GM23338 (cell line): ENCODE measurements at regions not wholly inside any gene's neighbourhood (a gene's known extent, or its start where the extent isn't known, plus 50 kb on each side); places are given as distances from the start of the nearest gene placed in this dataset.

Experiments
- ATAC-seq: fragments of 200-7000 bp; cut with Tn5 transposase; 3 replicates; pipeline ENCODE4 v1.9.1; 2020
- DNase-seq: peaks from one replicate; pipeline ENCODE4 v3.0.0-alpha.2; 2015; ENCODE audit warnings: low spot score
- H2AFZ ChIP-seq: fragments of 200-600 bp; sonication (generic); 2 replicates; pipeline ENCODE4 v1.8.0; 2016; ENCODE audit warnings: antibody characterized with exemption, mild to moderate bottlenecking, moderate library complexity
- H3F3A ChIP-seq: fragments of 200-600 bp; sonication (generic); replicated peaks from 2 replicates; pipeline ENCODE4 v1.8.0; 2017; ENCODE audit warnings: antibody characterized with exemption, mixed run types, low read depth
- H3K27ac ChIP-seq: fragments of 200-600 bp; sonication (generic); 2 replicates; pipeline ENCODE4 v1.6.1; 2016; ENCODE audit warnings: low read depth
- H3K27me3 ChIP-seq: fragments of 200-600 bp; sonication (generic); 2 replicates; pipeline ENCODE4 v1.8.0; 2016; ENCODE audit warnings: mild to moderate bottlenecking, mixed run types, moderate library complexity; ENCODE audit not compliant: insufficient read depth
- H3K36me3 ChIP-seq: fragments of 200-600 bp; sonication (generic); 2 replicates; pipeline ENCODE4 v1.8.0; 2016; ENCODE audit warnings: mild to moderate bottlenecking; ENCODE audit not compliant: insufficient read depth
- H3K4me1 ChIP-seq: fragments of 200-600 bp; sonication (generic); 2 replicates; pipeline ENCODE4 v1.8.0; 2016; ENCODE audit warnings: mild to moderate bottlenecking, moderate library complexity; ENCODE audit not compliant: insufficient read depth
- H3K4me2 ChIP-seq: fragments of 200-600 bp; sonication (generic); 2 replicates; pipeline ENCODE4 v1.7.1; 2017; ENCODE audit warnings: mixed run types
- H3K4me3 ChIP-seq: fragments of 200-600 bp; sonication (generic); 2 replicates; pipeline ENCODE4 v1.6.1; 2016; ENCODE audit warnings: mixed run types
- H3K79me2 ChIP-seq: fragments of 200-600 bp; sonication (generic); replicated peaks from 2 replicates; pipeline ENCODE4 v1.8.0; 2017; ENCODE audit warnings: mild to moderate bottlenecking; ENCODE audit not compliant: insufficient read depth
- H3K9me2 ChIP-seq: fragments of 200-600 bp; sonication (generic); 2 replicates; pipeline ENCODE4 v1.8.0; 2017; ENCODE audit not compliant: insufficient read depth
- H4K20me1 ChIP-seq: fragments of 200-600 bp; sonication (generic); replicated peaks from 2 replicates; pipeline ENCODE4 v1.8.0; 2017; ENCODE audit warnings: mild to moderate bottlenecking; ENCODE audit not compliant: insufficient read depth
- H3K27ac Mint-ChIP-seq: 2 replicates; pipeline ENCODE4 v1.8.0; 2020; ENCODE audit warnings: inconsistent platforms, mild to moderate bottlenecking, moderate library complexity, mixed read lengths
- H3K27me3 Mint-ChIP-seq: 3 replicates; pipeline ENCODE4 v1.8.0; 2022; ENCODE audit warnings: low read depth, mild to moderate bottlenecking, moderate library complexity, mixed read lengths, inconsistent platforms; ENCODE audit not compliant: insufficient read depth, poor library complexity
- H3K36me3 Mint-ChIP-seq: 3 replicates; pipeline ENCODE4 v1.8.0; 2021; ENCODE audit warnings: low read depth, mild to moderate bottlenecking, inconsistent platforms, moderate library complexity, mixed read lengths
- H3K4me1 Mint-ChIP-seq: 3 replicates; pipeline ENCODE4 v1.8.0; 2020; ENCODE audit warnings: mild to moderate bottlenecking, inconsistent platforms, mixed read lengths
- H3K4me3 Mint-ChIP-seq: 3 replicates; pipeline ENCODE4 v1.8.0; 2021; ENCODE audit warnings: moderate library complexity, mild to moderate bottlenecking, inconsistent platforms, mixed read lengths
- H3K9me3 Mint-ChIP-seq: 3 replicates; pipeline ENCODE4 v1.8.0; 2020; ENCODE audit warnings: moderate library complexity, mild to moderate bottlenecking, inconsistent platforms, mixed read lengths
- CREB1 ChIP-seq: fragments of 250-450 bp; sonication (Bioruptor Pico); IDR thresholded peaks from 2 replicates; pipeline ENCODE4 v1.5.0; 2020; ENCODE audit warnings: low read depth, mild to moderate bottlenecking, moderate library complexity
- EZH2 ChIP-seq: fragments of 200-600 bp; sonication (generic); IDR thresholded peaks from one replicate; pipeline ENCODE4 v1.8.0; 2017; ENCODE audit warnings: antibody characterized with exemption, mild to moderate bottlenecking, low read depth; ENCODE audit not compliant: unreplicated experiment
- EZH2phosphoT487 ChIP-seq: fragments of 200-600 bp; sonication (generic); IDR thresholded peaks from one replicate; pipeline ENCODE4 v1.8.1; 2018; ENCODE audit warnings: antibody characterized with exemption; ENCODE audit not compliant: unreplicated experiment
- JUNB ChIP-seq: IDR thresholded peaks from one replicate; pipeline ENCODE4 v1.6.1; 2016; ENCODE audit warnings: antibody characterized with exemption; ENCODE audit not compliant: unreplicated experiment
- NANOG ChIP-seq: IDR thresholded peaks from 2 replicates; pipeline ENCODE4 v1.6.1; 2016; ENCODE audit warnings: antibody characterized with exemption, borderline replicate concordance
- POLR2AphosphoS5 ChIP-seq: IDR thresholded peaks from 2 replicates; pipeline ENCODE4 v1.6.1; 2016; ENCODE audit warnings: antibody characterized with exemption, low read depth
- STAT1 ChIP-seq: IDR thresholded peaks from one replicate; pipeline ENCODE4 v1.6.1; 2016; ENCODE audit warnings: antibody characterized with exemption; ENCODE audit not compliant: unreplicated experiment
- ZNF114 ChIP-seq: fragments of 250-450 bp; sonication (Bioruptor Pico); IDR thresholded peaks from 2 replicates; pipeline ENCODE4 v1.5.0; 2020; ENCODE audit warnings: mild to moderate bottlenecking, moderate library complexity
- ZNF331 ChIP-seq: fragments of 250-450 bp; sonication (Bioruptor Pico); IDR thresholded peaks from 2 replicates; pipeline ENCODE4 v1.5.0; 2020; ENCODE audit warnings: low read depth, mild to moderate bottlenecking, moderate library complexity
- TF ChIP-seq, protein P1 (sequence below), 2 experiments: fragments of 200-600 bp in 1 of 2; sonication (generic) in 1 of 2; conservative IDR thresholded peaks; 2 replicates each; pipeline versions ENCODE4 v1.5.1 to v1.6.1; 2016 to 2017; ENCODE audit warnings: antibody characterized with exemption in 2 of 2, low read depth in 2 of 2, mild to moderate bottlenecking in 2 of 2, moderate library complexity in 1 of 2
- TF ChIP-seq, protein P2 (sequence below): IDR thresholded peaks from one replicate; pipeline ENCODE4 v1.6.1; 2018; ENCODE audit warnings: antibody characterized with exemption; ENCODE audit not compliant: unreplicated experiment
- TF ChIP-seq, protein P3 (sequence below): fragments of 250-450 bp; sonication (Bioruptor Pico); IDR thresholded peaks from 2 replicates; pipeline ENCODE4 v1.5.0; 2020; ENCODE audit warnings: mild to moderate bottlenecking, moderate library complexity
- TF ChIP-seq, protein P4 (sequence below): IDR thresholded peaks from 2 replicates; pipeline ENCODE4 v1.6.1; 2016; ENCODE audit warnings: antibody characterized with exemption

DNA sequence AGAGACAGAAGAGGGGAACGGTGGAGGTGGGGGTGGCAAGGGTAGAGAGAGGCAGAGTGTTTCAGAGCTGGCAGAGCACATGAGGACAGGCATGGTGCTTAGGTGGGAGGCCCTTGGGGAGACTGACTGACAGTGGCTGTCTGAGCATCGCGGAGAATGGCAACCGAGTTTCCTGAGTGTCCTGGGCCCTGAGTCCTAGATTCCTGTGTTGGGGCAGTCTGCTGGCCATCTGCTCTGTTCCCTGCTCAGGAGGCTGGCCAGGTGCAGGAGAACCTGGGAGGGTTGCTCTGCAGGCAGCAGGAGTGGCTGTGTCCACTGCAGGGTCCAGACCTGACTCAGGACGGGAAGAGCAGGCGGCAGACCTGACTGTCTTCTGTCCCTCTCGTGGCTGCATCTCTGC is 248.9 kb downstream of the LRFN2 start:
- Mint-ChIP-seq H3K4me3 (no peak overlapping the region), H3K4me1 (peaks cover 46% of the 10 kb centered on the region), H3K27me3 (peaks cover 9% of the 10 kb centered on the region), H3K36me3 (no peaks in the 10 kb centered on the region; the same call in 2 of the 3 replicates), H3K9me3 (no peaks in the 10 kb centered on the region), H3K27ac (no peak overlapping the region)
- Histone ChIP-seq H3K36me3 (no peaks in the 10 kb centered on the region), H3K9me2 (0 out of 2 replicates have a peak, but pooled peaks cover 4% of the 10 kb centered on the region), H3K4me3 (no peak overlapping the region), H3K27ac (no peak overlapping the region), H3K27me3 (no peaks in the 10 kb centered on the region), H3F3A (no peaks in the 10 kb centered on the region), H3K4me2 (no peak overlapping the region), H2AFZ (no peak overlapping the region), H3K79me2 (no peaks in the 10 kb centered on the region), H3K4me1 (peaks cover 25% of the 10 kb centered on the region), H4K20me1 (no peaks in the 10 kb centered on the region)
- no peak for ATAC-seq
- no peak for DNase-seq
- TF ChIP-seq, protein P1, sequence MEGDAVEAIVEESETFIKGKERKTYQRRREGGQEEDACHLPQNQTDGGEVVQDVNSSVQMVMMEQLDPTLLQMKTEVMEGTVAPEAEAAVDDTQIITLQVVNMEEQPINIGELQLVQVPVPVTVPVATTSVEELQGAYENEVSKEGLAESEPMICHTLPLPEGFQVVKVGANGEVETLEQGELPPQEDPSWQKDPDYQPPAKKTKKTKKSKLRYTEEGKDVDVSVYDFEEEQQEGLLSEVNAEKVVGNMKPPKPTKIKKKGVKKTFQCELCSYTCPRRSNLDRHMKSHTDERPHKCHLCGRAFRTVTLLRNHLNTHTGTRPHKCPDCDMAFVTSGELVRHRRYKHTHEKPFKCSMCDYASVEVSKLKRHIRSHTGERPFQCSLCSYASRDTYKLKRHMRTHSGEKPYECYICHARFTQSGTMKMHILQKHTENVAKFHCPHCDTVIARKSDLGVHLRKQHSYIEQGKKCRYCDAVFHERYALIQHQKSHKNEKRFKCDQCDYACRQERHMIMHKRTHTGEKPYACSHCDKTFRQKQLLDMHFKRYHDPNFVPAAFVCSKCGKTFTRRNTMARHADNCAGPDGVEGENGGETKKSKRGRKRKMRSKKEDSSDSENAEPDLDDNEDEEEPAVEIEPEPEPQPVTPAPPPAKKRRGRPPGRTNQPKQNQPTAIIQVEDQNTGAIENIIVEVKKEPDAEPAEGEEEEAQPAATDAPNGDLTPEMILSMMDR (conservative IDR thresholded peaks at IDR 0.05; ENCODE audit: low read depth in 2 of 2) = no peak
- TF ChIP-seq EZH2 (no peak), ZNF331 (CRISPR knock-in tag) (no peak), STAT1 (no peak), NANOG (no peak), EZH2phosphoT487 (no peak), JUNB (no peak), POLR2AphosphoS5 (no peak), ZNF114 (CRISPR knock-in tag) (no peak), CREB1 (no peak)
- TF ChIP-seq, protein P2, sequence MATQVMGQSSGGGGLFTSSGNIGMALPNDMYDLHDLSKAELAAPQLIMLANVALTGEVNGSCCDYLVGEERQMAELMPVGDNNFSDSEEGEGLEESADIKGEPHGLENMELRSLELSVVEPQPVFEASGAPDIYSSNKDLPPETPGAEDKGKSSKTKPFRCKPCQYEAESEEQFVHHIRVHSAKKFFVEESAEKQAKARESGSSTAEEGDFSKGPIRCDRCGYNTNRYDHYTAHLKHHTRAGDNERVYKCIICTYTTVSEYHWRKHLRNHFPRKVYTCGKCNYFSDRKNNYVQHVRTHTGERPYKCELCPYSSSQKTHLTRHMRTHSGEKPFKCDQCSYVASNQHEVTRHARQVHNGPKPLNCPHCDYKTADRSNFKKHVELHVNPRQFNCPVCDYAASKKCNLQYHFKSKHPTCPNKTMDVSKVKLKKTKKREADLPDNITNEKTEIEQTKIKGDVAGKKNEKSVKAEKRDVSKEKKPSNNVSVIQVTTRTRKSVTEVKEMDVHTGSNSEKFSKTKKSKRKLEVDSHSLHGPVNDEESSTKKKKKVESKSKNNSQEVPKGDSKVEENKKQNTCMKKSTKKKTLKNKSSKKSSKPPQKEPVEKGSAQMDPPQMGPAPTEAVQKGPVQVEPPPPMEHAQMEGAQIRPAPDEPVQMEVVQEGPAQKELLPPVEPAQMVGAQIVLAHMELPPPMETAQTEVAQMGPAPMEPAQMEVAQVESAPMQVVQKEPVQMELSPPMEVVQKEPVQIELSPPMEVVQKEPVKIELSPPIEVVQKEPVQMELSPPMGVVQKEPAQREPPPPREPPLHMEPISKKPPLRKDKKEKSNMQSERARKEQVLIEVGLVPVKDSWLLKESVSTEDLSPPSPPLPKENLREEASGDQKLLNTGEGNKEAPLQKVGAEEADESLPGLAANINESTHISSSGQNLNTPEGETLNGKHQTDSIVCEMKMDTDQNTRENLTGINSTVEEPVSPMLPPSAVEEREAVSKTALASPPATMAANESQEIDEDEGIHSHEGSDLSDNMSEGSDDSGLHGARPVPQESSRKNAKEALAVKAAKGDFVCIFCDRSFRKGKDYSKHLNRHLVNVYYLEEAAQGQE = no peak
- TF ChIP-seq, protein P3, sequence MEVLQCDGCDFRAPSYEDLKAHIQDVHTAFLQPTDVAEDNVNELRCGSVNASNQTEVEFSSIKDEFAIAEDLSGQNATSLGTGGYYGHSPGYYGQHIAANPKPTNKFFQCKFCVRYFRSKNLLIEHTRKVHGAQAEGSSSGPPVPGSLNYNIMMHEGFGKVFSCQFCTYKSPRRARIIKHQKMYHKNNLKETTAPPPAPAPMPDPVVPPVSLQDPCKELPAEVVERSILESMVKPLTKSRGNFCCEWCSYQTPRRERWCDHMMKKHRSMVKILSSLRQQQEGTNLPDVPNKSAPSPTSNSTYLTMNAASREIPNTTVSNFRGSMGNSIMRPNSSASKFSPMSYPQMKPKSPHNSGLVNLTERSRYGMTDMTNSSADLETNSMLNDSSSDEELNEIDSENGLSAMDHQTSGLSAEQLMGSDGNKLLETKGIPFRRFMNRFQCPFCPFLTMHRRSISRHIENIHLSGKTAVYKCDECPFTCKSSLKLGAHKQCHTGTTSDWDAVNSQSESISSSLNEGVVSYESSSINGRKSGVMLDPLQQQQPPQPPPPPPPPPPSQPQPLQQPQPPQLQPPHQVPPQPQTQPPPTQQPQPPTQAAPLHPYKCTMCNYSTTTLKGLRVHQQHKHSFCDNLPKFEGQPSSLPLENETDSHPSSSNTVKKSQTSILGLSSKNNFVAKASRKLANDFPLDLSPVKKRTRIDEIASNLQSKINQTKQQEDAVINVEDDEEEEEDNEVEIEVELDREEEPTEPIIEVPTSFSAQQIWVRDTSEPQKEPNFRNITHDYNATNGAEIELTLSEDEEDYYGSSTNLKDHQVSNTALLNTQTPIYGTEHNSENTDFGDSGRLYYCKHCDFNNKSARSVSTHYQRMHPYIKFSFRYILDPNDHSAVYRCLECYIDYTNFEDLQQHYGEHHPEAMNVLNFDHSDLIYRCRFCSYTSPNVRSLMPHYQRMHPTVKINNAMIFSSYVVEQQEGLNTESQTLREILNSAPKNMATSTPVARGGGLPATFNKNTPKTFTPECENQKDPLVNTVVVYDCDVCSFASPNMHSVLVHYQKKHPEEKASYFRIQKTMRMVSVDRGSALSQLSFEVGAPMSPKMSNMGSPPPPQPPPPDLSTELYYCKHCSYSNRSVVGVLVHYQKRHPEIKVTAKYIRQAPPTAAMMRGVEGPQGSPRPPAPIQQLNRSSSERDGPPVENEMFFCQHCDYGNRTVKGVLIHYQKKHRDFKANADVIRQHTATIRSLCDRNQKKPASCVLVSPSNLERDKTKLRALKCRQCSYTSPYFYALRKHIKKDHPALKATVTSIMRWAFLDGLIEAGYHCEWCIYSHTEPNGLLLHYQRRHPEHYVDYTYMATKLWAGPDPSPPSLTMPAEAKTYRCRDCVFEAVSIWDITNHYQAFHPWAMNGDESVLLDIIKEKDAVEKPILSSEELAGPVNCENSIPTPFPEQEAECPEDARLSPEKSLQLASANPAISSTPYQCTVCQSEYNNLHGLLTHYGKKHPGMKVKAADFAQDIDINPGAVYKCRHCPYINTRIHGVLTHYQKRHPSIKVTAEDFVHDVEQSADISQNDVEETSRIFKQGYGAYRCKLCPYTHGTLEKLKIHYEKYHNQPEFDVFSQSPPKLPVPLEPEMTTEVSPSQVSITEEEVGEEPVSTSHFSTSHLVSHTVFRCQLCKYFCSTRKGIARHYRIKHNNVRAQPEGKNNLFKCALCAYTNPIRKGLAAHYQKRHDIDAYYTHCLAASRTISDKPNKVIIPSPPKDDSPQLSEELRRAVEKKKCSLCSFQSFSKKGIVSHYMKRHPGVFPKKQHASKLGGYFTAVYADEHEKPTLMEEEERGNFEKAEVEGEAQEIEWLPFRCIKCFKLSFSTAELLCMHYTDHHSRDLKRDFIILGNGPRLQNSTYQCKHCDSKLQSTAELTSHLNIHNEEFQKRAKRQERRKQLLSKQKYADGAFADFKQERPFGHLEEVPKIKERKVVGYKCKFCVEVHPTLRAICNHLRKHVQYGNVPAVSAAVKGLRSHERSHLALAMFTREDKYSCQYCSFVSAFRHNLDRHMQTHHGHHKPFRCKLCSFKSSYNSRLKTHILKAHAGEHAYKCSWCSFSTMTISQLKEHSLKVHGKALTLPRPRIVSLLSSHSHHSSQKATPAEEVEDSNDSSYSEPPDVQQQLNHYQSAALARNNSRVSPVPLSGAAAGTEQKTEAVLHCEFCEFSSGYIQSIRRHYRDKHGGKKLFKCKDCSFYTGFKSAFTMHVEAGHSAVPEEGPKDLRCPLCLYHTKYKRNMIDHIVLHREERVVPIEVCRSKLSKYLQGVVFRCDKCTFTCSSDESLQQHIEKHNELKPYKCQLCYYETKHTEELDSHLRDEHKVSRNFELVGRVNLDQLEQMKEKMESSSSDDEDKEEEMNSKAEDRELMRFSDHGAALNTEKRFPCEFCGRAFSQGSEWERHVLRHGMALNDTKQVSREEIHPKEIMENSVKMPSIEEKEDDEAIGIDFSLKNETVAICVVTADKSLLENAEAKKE (CRISPR knock-in tag) = no peak
- TF ChIP-seq, protein P4, sequence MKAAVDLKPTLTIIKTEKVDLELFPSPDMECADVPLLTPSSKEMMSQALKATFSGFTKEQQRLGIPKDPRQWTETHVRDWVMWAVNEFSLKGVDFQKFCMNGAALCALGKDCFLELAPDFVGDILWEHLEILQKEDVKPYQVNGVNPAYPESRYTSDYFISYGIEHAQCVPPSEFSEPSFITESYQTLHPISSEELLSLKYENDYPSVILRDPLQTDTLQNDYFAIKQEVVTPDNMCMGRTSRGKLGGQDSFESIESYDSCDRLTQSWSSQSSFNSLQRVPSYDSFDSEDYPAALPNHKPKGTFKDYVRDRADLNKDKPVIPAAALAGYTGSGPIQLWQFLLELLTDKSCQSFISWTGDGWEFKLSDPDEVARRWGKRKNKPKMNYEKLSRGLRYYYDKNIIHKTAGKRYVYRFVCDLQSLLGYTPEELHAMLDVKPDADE = no peak
